ENCODE measurements at regions not wholly inside any gene's neighbourhood (a gene's known extent, or its start where the extent isn't known, plus 50 kb on each side); places are given as distances from the start of the nearest gene placed in this dataset.

- TF ChIP-seq, protein P1, sequence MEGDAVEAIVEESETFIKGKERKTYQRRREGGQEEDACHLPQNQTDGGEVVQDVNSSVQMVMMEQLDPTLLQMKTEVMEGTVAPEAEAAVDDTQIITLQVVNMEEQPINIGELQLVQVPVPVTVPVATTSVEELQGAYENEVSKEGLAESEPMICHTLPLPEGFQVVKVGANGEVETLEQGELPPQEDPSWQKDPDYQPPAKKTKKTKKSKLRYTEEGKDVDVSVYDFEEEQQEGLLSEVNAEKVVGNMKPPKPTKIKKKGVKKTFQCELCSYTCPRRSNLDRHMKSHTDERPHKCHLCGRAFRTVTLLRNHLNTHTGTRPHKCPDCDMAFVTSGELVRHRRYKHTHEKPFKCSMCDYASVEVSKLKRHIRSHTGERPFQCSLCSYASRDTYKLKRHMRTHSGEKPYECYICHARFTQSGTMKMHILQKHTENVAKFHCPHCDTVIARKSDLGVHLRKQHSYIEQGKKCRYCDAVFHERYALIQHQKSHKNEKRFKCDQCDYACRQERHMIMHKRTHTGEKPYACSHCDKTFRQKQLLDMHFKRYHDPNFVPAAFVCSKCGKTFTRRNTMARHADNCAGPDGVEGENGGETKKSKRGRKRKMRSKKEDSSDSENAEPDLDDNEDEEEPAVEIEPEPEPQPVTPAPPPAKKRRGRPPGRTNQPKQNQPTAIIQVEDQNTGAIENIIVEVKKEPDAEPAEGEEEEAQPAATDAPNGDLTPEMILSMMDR (IDR thresholded peaks at IDR 0.05): no peak
- TF ChIP-seq EP300 (IDR thresholded peaks at IDR 0.05): no peak
- TF ChIP-seq POLR2A (IDR thresholded peaks at IDR 0.05): no peak
Observed at GRCh38 chr18:10374195-10374594, 80.2 kb upstream of the APCDD1 start.

All from ovary (tissue), 3 donors.